ENCODE measurements at regions not wholly inside any gene's neighbourhood (a gene's known extent, or its start where the extent isn't known, plus 50 kb on each side); places are given as distances from the start of the nearest gene placed in this dataset.
A peak's percentile ranks its signal among the peaks of the same experiment; 100 is the strongest.

- Histone ChIP-seq H3K9me3 (ENCODE audit: low read depth) (no peaks in the 10 kb centered on the region), H2AFZ (replicated peaks) (no peak overlapping the region), H3K79me2 (ENCODE audit: low read depth) (no peaks in the 10 kb centered on the region), H3K27ac (no peak overlapping the region), H3K27me3 (no peaks in the 10 kb centered on the region), H3K9ac (no peak overlapping the region), H3K4me1 (peaks cover 6% of the 10 kb centered on the region), H4K20me1 (ENCODE audit: low read depth) (no peaks in the 10 kb centered on the region), H3F3A (ENCODE audit: low read depth) (no peaks in the 10 kb centered on the region), H3K36me3 (no peaks in the 10 kb centered on the region), H3K4me2 (no peak overlapping the region), H3K4me3 (no peak overlapping the region)
- TF ChIP-seq EZH2 (IDR thresholded peaks at IDR 0.05) (no peak), CTCF (IDR thresholded peaks at IDR 0.05) (no peak), EZH2phosphoT487 (IDR thresholded peaks at IDR 0.05) (no peak)
- Mint-ChIP-seq H3K9me3 (peaks cover 2% of the 10 kb centered on the region), H3K4me3 (no peak overlapping the region), H3K36me3 (no peaks in the 10 kb centered on the region), H3K27me3 (ENCODE audit: insufficient read depth, low read depth) (peaks cover 2% of the 10 kb centered on the region), H3K27ac (peak overlapping the region; percentile 7), H3K4me1 (peaks cover 6% of the 10 kb centered on the region)
- no peak for DNase-seq (ENCODE audit: low spot score)
These were observed 336.5 kb downstream of the RPS6KC1 start for GRCh38 chr1:213387380-213388015.

DNA sequence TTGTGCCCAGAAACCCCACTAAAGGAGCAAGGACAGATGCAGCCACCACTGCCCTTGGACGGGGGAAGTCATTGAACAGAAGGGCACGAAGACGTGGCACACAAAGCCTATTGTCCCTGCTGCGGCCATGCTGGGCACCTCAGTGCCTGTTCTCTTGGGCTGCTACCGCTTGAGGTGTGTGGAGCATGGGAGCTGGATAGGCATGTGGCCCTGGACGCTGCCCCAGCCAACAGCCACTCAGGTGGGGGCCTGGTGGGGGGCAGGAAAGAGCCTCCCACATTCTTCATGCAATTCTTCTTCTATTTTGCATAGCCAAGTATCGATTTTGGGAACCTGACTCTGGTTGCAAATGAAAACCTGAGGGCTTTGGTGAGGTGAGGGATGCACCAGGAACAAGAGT, 337.2 kb downstream of the RPS6KC1 start:
- no peak overlapping the region for H3K4me3 Mint-ChIP-seq
- Histone ChIP-seq H2AFZ (replicated peaks) (no peak overlapping the region), H3K27me3 (no peaks in the 10 kb centered on the region)

GRCh38 chr1:213389061-213389581, 338.1 kb downstream of the RPS6KC1 start:
- TF ChIP-seq EZH2 (IDR thresholded peaks at IDR 0.05) (no peak), EZH2phosphoT487 (IDR thresholded peaks at IDR 0.05) (no peak), CTCF (IDR thresholded peaks at IDR 0.05) (no peak)
- Histone ChIP-seq H3K9me3 (ENCODE audit: low read depth) (no peaks in the 10 kb centered on the region), H3F3A (ENCODE audit: low read depth) (no peaks in the 10 kb centered on the region), H2AFZ (replicated peaks) (peak overlapping the region; percentile 61), H3K9ac (no peak overlapping the region), H3K4me3 (no peak overlapping the region), H3K4me1 (peaks cover 6% of the 10 kb centered on the region), H3K27ac (no peak overlapping the region), H3K79me2 (ENCODE audit: low read depth) (no peaks in the 10 kb centered on the region), H3K27me3 (no peaks in the 10 kb centered on the region), H4K20me1 (ENCODE audit: low read depth) (no peaks in the 10 kb centered on the region), H3K4me2 (no peak overlapping the region), H3K36me3 (no peaks in the 10 kb centered on the region)
- H3K27me3 Mint-ChIP-seq (ENCODE audit: insufficient read depth, low read depth): peaks cover 6% of the 10 kb centered on the region
- peaks cover 6% of the 10 kb centered on the region for H3K4me1 Mint-ChIP-seq
- no peaks in the 10 kb centered on the region for H3K36me3 Mint-ChIP-seq
- H3K27ac Mint-ChIP-seq: no peak overlapping the region
- no peak for DNase-seq (ENCODE audit: low spot score)
- H3K9me3 Mint-ChIP-seq: no peaks in the 10 kb centered on the region
- no peak overlapping the region for H3K4me3 Mint-ChIP-seq

More for the DNA sequence above, 337.2 kb downstream of the RPS6KC1 start:
- Histone ChIP-seq H3K4me3 (no peak overlapping the region), H3K79me2 (ENCODE audit: low read depth) (no peaks in the 10 kb centered on the region), H3K36me3 (no peaks in the 10 kb centered on the region), H3K4me2 (no peak overlapping the region), H4K20me1 (ENCODE audit: low read depth) (no peaks in the 10 kb centered on the region), H3K9me3 (ENCODE audit: low read depth) (no peaks in the 10 kb centered on the region), H3F3A (ENCODE audit: low read depth) (no peaks in the 10 kb centered on the region), H3K4me1 (peaks cover 6% of the 10 kb centered on the region), H3K9ac (no peak overlapping the region), H3K27ac (no peak overlapping the region)
- Mint-ChIP-seq H3K9me3 (no peaks in the 10 kb centered on the region), H3K27me3 (ENCODE audit: insufficient read depth, low read depth) (peaks cover 2% of the 10 kb centered on the region), H3K27ac (peak overlapping the region; percentile 34), H3K36me3 (no peaks in the 10 kb centered on the region), H3K4me1 (peaks cover 6% of the 10 kb centered on the region)
- no peak for TF ChIP-seq CTCF (IDR thresholded peaks at IDR 0.05)
- TF ChIP-seq EZH2phosphoT487 (IDR thresholded peaks at IDR 0.05): no peak
- no peak for TF ChIP-seq EZH2 (IDR thresholded peaks at IDR 0.05)
- DNase-seq (ENCODE audit: low spot score): no peak

Data from neural progenitor cell (in vitro differentiated cells).